GM23248 (cell line): ENCODE measurements at regions not wholly inside any gene's neighbourhood (a gene's known extent, or its start where the extent isn't known, plus 50 kb on each side); places are given as distances from the start of the nearest gene placed in this dataset.

Experiments
- DNase-seq: peaks from one replicate; pipeline ENCODE4 v3.0.0-alpha.2; 2015
- H2AFZ ChIP-seq: fragments of 200-600 bp; sonication (generic); 2 replicates; pipeline ENCODE4 v1.6.1; 2016; ENCODE audit warnings: antibody characterized with exemption
- H3F3A ChIP-seq: fragments of 200-600 bp; sonication (generic); 2 replicates; pipeline ENCODE4 v1.6.1; 2016; ENCODE audit warnings: mild to moderate bottlenecking, antibody characterized with exemption, mixed run types; ENCODE audit not compliant: insufficient read depth
- H3K27ac ChIP-seq: fragments of 200-600 bp; sonication (generic); 2 replicates; pipeline ENCODE4 v1.5.1; 2016; ENCODE audit warnings: mild to moderate bottlenecking
- H3K27me3 ChIP-seq: fragments of 200-600 bp; sonication (generic); replicated peaks from 2 replicates; pipeline ENCODE4 v1.6.1; 2016; ENCODE audit warnings: mild to moderate bottlenecking; ENCODE audit not compliant: insufficient read depth
- H3K36me3 ChIP-seq: fragments of 200-600 bp; sonication (generic); 2 replicates; pipeline ENCODE4 v1.6.1; 2016; ENCODE audit warnings: low read depth, mild to moderate bottlenecking
- H3K4me1 ChIP-seq: fragments of 200-600 bp; sonication (generic); 2 replicates; pipeline ENCODE4 v1.6.1; 2016; ENCODE audit warnings: mild to moderate bottlenecking; ENCODE audit not compliant: insufficient read depth
- H3K4me2 ChIP-seq: fragments of 200-600 bp; sonication (generic); one replicate; pipeline ENCODE4 v1.6.1; 2016; ENCODE audit warnings: mild to moderate bottlenecking; ENCODE audit not compliant: unreplicated experiment
- H3K4me3 ChIP-seq: fragments of 200-600 bp; sonication (generic); 2 replicates; pipeline ENCODE4 v1.5.1; 2016; ENCODE audit warnings: mild to moderate bottlenecking
- H3K79me2 ChIP-seq: fragments of 200-600 bp; sonication (generic); 2 replicates; pipeline ENCODE4 v1.6.1; 2016; ENCODE audit warnings: mild to moderate bottlenecking; ENCODE audit not compliant: insufficient read depth
- H3K9ac ChIP-seq: fragments of 200-600 bp; sonication (generic); 2 replicates; pipeline ENCODE4 v1.6.1; 2016; ENCODE audit warnings: mild to moderate bottlenecking
- H3K9me2 ChIP-seq: fragments of 200-600 bp; sonication (generic); 2 replicates; pipeline ENCODE4 v1.6.1; 2016; ENCODE audit warnings: mixed run types, mild to moderate bottlenecking, moderate library complexity; ENCODE audit not compliant: insufficient read depth
- H3K9me3 ChIP-seq: fragments of 200-600 bp; sonication (generic); one replicate; pipeline ENCODE4 v1.6.1; 2017; ENCODE audit warnings: low read depth
- H4K20me1 ChIP-seq: fragments of 200-600 bp; sonication (generic); 2 replicates; pipeline ENCODE4 v1.6.0; 2016; ENCODE audit not compliant: insufficient read depth
- EZH2 ChIP-seq: fragments of 200-600 bp; sonication (generic); IDR thresholded peaks from 2 replicates; pipeline ENCODE4 v1.6.1; 2018; ENCODE audit warnings: antibody characterized with exemption, mild to moderate bottlenecking; ENCODE audit not compliant: insufficient read depth, poor library complexity, severe bottlenecking
- EZH2phosphoT487 ChIP-seq: fragments of 200-600 bp; sonication (generic); IDR thresholded peaks from 2 replicates; pipeline ENCODE4 v1.6.1; 2018; ENCODE audit warnings: antibody characterized with exemption, moderate library complexity, mild to moderate bottlenecking, low read depth; ENCODE audit not compliant: insufficient read depth
- WGBS, 2 experiments: methylation state at CpG; one replicate each; pipeline ENCODE4 v1.1.6; 2015 to 2017; ENCODE audit warnings: low lambda C conversion rate in 2 of 2, low coverage in 1 of 2; ENCODE audit errors: missing lambda C conversion rate in 2 of 2; 5-methylcytosine and 5-hydroxymethylcytosine counted together
- in situ Hi-C: fragments of 300-500 bp; cut with MboI; formaldehyde crosslinking; loops from 2 replicates; pipeline ENCODE4 v1.15.0; 2020

DNA sequence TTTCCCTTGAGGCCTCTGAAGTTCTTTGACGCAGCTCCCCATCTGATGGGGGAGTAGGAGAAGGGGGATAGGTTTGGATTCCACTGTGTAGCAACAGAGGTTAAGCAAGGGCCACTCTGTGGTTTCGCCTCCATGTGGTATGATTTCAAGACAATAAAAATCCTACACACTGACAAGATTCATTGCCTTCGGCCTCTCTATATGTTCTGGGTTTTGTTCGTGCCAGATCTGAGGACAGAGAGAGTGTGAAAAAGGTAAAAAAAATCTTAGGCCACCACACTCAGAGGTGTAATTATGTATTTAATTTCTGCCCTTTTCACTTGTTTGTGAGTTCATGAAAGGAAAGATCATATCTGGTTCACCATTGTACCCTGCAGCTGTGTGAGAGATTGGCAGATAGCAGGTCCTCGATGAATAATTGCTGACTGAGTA, 715.2 kb upstream of the ZNF608 start:
- Histone ChIP-seq H3K4me1 (no peaks in the 10 kb centered on the region), H2AFZ (no peak overlapping the region), H3K9me2 (no peaks in the 10 kb centered on the region), H4K20me1 (no peaks in the 10 kb centered on the region), H3K9ac (no peak overlapping the region), H3K79me2 (no peaks in the 10 kb centered on the region), H3K27ac (no peak overlapping the region), H3F3A (no peaks in the 10 kb centered on the region), H3K4me2 (no peak overlapping the region), H3K9me3 (no peaks in the 10 kb centered on the region), H3K4me3 (no peak overlapping the region), H3K27me3 (no peaks in the 10 kb centered on the region), H3K36me3 (no peaks in the 10 kb centered on the region)
- no peak for TF ChIP-seq EZH2
- TF ChIP-seq EZH2phosphoT487: no peak
- WGBS, 2 experiments: 81 to 86% methylated on average over 5 of the region's 5 CpGs
- no peak for DNase-seq
- in situ Hi-C loops: no loop called here

DNA sequence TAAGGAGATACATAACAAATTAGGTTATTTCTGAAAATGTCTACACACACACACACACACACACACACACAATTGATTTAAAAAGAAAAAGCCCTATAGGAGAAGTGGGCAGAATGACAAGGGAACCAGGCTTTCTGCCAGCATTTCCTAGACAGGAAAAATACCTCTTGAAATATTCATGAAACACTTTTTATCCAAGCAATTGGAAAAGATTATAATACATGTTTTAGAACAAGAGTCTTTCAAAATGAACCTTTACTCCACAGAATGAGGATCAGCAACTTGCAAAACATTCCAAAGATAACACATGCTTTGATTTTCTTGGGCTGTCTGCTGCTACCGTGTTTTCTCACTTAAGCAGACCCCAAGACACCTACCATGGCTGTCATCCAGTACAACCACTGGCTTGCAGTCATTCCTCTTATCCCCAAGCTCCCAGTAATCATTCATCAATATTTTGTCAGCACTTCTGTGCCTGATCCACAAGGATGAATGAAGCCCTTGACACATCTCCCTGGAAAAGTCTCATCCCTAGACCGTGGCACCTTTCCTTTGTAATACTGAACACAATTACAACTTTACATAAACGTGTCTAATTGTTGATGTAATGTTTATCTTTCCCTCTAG, 717.1 kb upstream of the ZNF608 start:
- H2AFZ ChIP-seq: no peak overlapping the region
- H3K27me3 ChIP-seq: peaks cover 11% of the 10 kb centered on the region; the same call in 1 of the 2 replicates
- DNase-seq: peak; percentile 2
- H3K4me2 ChIP-seq: no peak overlapping the region
- 55 to 65% methylated on average over 3 of the region's 3 CpGs for WGBS, 2 experiments
- in situ Hi-C loops: no loop called here
- TF ChIP-seq EZH2 (no peak), EZH2phosphoT487 (no peak)
- no peaks in the 10 kb centered on the region for H3F3A ChIP-seq
- no peaks in the 10 kb centered on the region for H3K4me1 ChIP-seq
- H3K9me2 ChIP-seq: no peaks in the 10 kb centered on the region
- H3K36me3 ChIP-seq: no peaks in the 10 kb centered on the region
- H3K27ac ChIP-seq: no peak overlapping the region
- H3K4me3 ChIP-seq: no peak overlapping the region
- H4K20me1 ChIP-seq: no peaks in the 10 kb centered on the region
- H3K9me3 ChIP-seq: no peaks in the 10 kb centered on the region
- H3K79me2 ChIP-seq: no peaks in the 10 kb centered on the region
- no peak overlapping the region for H3K9ac ChIP-seq

DNA sequence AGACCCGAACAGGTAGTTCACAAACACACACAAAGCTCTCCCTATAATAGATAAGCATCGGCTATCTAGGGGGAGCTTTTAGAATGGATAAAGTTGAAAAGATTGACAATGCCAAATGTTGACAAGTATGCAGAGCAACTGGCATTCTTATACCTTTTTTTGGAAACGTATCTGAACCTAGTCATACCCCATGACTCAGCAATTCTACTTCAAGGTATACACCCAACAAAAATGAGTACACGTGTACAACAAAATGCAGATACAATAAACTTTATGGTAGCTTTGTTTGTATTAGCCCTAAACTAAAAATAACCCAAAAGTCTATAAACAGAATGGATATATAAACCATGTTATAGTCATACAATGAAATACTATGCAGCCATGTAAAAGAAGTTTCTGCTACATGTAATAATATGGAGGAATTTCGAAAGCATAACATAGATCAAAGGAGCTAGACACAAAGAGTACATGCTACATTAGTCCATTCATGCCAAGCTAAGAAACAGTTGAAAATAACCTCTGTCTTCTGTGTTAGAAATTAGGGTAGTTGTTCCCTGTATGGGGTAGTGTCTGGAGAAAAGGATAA, 718.5 kb upstream of the ZNF608 start:
- 77 to 78% methylated on average over 5 of the region's 5 CpGs for WGBS, 2 experiments
- Histone ChIP-seq H2AFZ (no peak overlapping the region), H3K4me3 (no peak overlapping the region), H3K4me2 (no peak overlapping the region), H3K9ac (no peak overlapping the region), H3K27ac (no peak overlapping the region), H3K79me2 (no peaks in the 10 kb centered on the region), H3K36me3 (no peaks in the 10 kb centered on the region), H3K9me3 (no peaks in the 10 kb centered on the region), H3F3A (no peaks in the 10 kb centered on the region), H3K9me2 (no peaks in the 10 kb centered on the region), H4K20me1 (no peaks in the 10 kb centered on the region), H3K27me3 (peaks cover 19% of the 10 kb centered on the region; the same call in 1 of the 2 replicates), H3K4me1 (no peaks in the 10 kb centered on the region)
- in situ Hi-C loops: no loop called here
- no peak for DNase-seq
- TF ChIP-seq EZH2 (no peak), EZH2phosphoT487 (no peak)

GRCh38 chr5:125465703-125466102, 719.3 kb upstream of the ZNF608 start:
- no peaks in the 10 kb centered on the region for H3K9me2 ChIP-seq
- no peak for DNase-seq
- no peaks in the 10 kb centered on the region for H3K36me3 ChIP-seq
- no peak overlapping the region for H3K9ac ChIP-seq
- H3K79me2 ChIP-seq: no peaks in the 10 kb centered on the region
- 74 to 77% methylated on average over 2 of the region's 2 CpGs for WGBS, 2 experiments
- H2AFZ ChIP-seq: no peak overlapping the region
- TF ChIP-seq EZH2phosphoT487 (no peak), EZH2 (no peak)
- H3K27ac ChIP-seq: no peak overlapping the region
- H3K9me3 ChIP-seq: no peaks in the 10 kb centered on the region
- in situ Hi-C loops: no loop called here
- H3K4me1 ChIP-seq: no peaks in the 10 kb centered on the region
- no peaks in the 10 kb centered on the region for H4K20me1 ChIP-seq
- peaks cover 24% of the 10 kb centered on the region; the same call in 1 of the 2 replicates for H3K27me3 ChIP-seq
- H3K4me2 ChIP-seq: no peak overlapping the region
- no peak overlapping the region for H3K4me3 ChIP-seq
- no peaks in the 10 kb centered on the region for H3F3A ChIP-seq
